ENCODE measurements at regions not wholly inside any gene's neighbourhood (a gene's known extent, or its start where the extent isn't known, plus 50 kb on each side); places are given as distances from the start of the nearest gene placed in this dataset.
"Not testable (repeated sequence)": the region's sequence is repeated elsewhere in the genome, so short reads cannot be mapped to it uniquely, and the experiment has no call there.

- DNase-seq, result not testable (repeated sequence)
Measured at GRCh38 chr5:102154791-102155605, 141.1 kb downstream of the SLCO4C1 start.

GRCh38 chr5:102154291-102154690 lies 141.8 kb downstream of the SLCO4C1 start:
- DNase-seq, result no peak

GRCh38 chr5:102153003-102153759 lies 142.9 kb downstream of the SLCO4C1 start:
- no peak for DNase-seq

- no peak for DNase-seq
Measured at GRCh38 chr5:102139029-102139428, 157.1 kb downstream of the SLCO4C1 start.

- no peak for DNase-seq
Measured at GRCh38 chr5:102138243-102138653, 157.8 kb downstream of the SLCO4C1 start.

- no peak for DNase-seq
Measured at GRCh38 chr5:102130890-102131289, 165.2 kb downstream of the SLCO4C1 start.

- no peak for DNase-seq
Measured at GRCh38 chr5:102130386-102130785, 165.7 kb downstream of the SLCO4C1 start.

- no peak for DNase-seq
Measured at GRCh38 chr5:102119252-102119651, 176.8 kb downstream of the SLCO4C1 start.

- DNase-seq, result no peak
Measured at GRCh38 chr5:102115736-102116135, 180.3 kb downstream of the SLCO4C1 start.

GRCh38 chr5:102114525-102115069 lies 181.5 kb downstream of the SLCO4C1 start:
- DNase-seq, result no peak

- DNase-seq, result no peak
Measured at GRCh38 chr5:102107865-102108264, 188.2 kb downstream of the SLCO4C1 start.

- no peak for DNase-seq
Measured at GRCh38 chr5:102106599-102106998, 189.5 kb downstream of the SLCO4C1 start.

GRCh38 chr5:102099766-102100331 lies 196.2 kb downstream of the SLCO4C1 start:
- DNase-seq, result no peak

- not testable (repeated sequence) for DNase-seq
Measured at GRCh38 chr5:102099083-102099482, 197.0 kb downstream of the SLCO4C1 start.

- DNase-seq, result not testable (repeated sequence)
Measured at GRCh38 chr5:102098606-102099005, 197.5 kb downstream of the SLCO4C1 start.

- DNase-seq, result no peak
Measured at GRCh38 chr5:102090770-102091169, 205.3 kb downstream of the SLCO4C1 start.

GRCh38 chr5:102089883-102090282 lies 206.2 kb downstream of the SLCO4C1 start:
- DNase-seq, result no peak

GRCh38 chr5:102087906-102088305 lies 208.2 kb downstream of the SLCO4C1 start:
- DNase-seq, result no peak

GRCh38 chr5:102080288-102080687 lies 215.8 kb downstream of the SLCO4C1 start:
- DNase-seq, result no peak

- DNase-seq, result no peak
Measured at GRCh38 chr5:102077920-102078319, 218.2 kb downstream of the SLCO4C1 start.

- DNase-seq, result no peak
Measured at GRCh38 chr5:102069974-102070373, 226.1 kb downstream of the SLCO4C1 start.

GRCh38 chr5:102068870-102069269 lies 227.2 kb downstream of the SLCO4C1 start:
- DNase-seq, result no peak

- no peak for DNase-seq
Measured at GRCh38 chr5:102049517-102049916, 246.6 kb downstream of the SLCO4C1 start.

All from fibroblast of skin of back (primary cell).